Endothelial cell of umbilical vein (primary cell): ENCODE measurements at regions not wholly inside any gene's neighbourhood (a gene's known extent, or its start where the extent isn't known, plus 50 kb on each side); places are given as distances from the start of the nearest gene placed in this dataset.

Experiments used
- BruUV-seq: library from RNA; stranded (reverse); fragments of 400-500 nt; replicated peaks from 2 replicates; lab custom pipeline; 2021; lab: Mats Ljungman, UMichigan
- CTCF ChIA-PET: fragments of 300-600, 350-600 bp; sonication (Branson Sonifier 250); formaldehyde crosslinking; loops from one replicate; lab custom pipeline; 2021; ENCODE audit warnings: antibody characterized with exemption, inconsistent platforms; lab: Charles Lee
- POLR2A ChIA-PET: fragments of 300-600, 350-600 bp; sonication (Branson Sonifier 250); formaldehyde crosslinking; loops from one replicate; lab custom pipeline; 2021; ENCODE audit warnings: antibody characterized with exemption, inconsistent platforms; lab: Charles Lee
- DNase-seq: peaks from one replicate; pipeline ENCODE4 v3.0.0-alpha.2; 2011; ENCODE audit warnings: low read depth, low spot score
- FAIRE-seq: peaks from 2 replicates; lab custom pipeline; 2011; peaks lifted over from hg19 to GRCh38; lab: Jason Lieb, UNC
- H2AFZ ChIP-seq: 2 replicates; pipeline ENCODE4 v1.6.0; 2012; ENCODE audit warnings: low read depth, low read length, control low read depth, inconsistent platforms
- H3K27ac ChIP-seq: 2 replicates; pipeline ENCODE4 v1.5.1; 2011; ENCODE audit warnings: low read depth, mild to moderate bottlenecking, control low read depth, low read length, moderate library complexity; ENCODE audit not compliant: insufficient read depth
- H3K27me3 ChIP-seq, 2 experiments: 2 replicates each; pipeline versions ENCODE4 v1.6.0 to v1.6.1; 2011; ENCODE audit warnings: low read length in 2 of 2, mixed read lengths in 1 of 2; ENCODE audit not compliant: control insufficient read depth in 2 of 2, insufficient read depth in 2 of 2
- H3K36me3 ChIP-seq, 2 experiments: 2 replicates in 1 of 2; 3 replicates in 1 of 2; pipeline ENCODE4 v1.5.1; 2011; ENCODE audit warnings: low read length in 2 of 2, mild to moderate bottlenecking in 1 of 2, moderate library complexity in 1 of 2; ENCODE audit not compliant: control insufficient read depth in 2 of 2, insufficient read depth in 2 of 2; ENCODE audit errors: extremely low read depth in 1 of 2
- H3K4me1 ChIP-seq: 3 replicates; pipeline ENCODE4 v1.5.1; 2011; ENCODE audit warnings: mild to moderate bottlenecking, low read length; ENCODE audit not compliant: control insufficient read depth, insufficient read depth; ENCODE audit errors: extremely low read depth
- H3K4me2 ChIP-seq: 2 replicates; pipeline ENCODE4 v1.6.1; 2011; ENCODE audit warnings: low read length, control low read depth, mixed read lengths; ENCODE audit not compliant: insufficient read depth
- H3K4me3 ChIP-seq, 3 experiments: fragments of 200-600 bp in 1 of 3; sonication (generic), shearing (Covaris generic) in 1 of 3; replicated peaks in 1 of 3; 2 replicates each; pipeline ENCODE4 v1.5.1; 2011 to 2016; ENCODE audit warnings: control low read depth in 3 of 3, low read length in 3 of 3, mild to moderate bottlenecking in 2 of 3, inconsistent platforms in 1 of 3, low read depth in 1 of 3, moderate library complexity in 1 of 3; ENCODE audit not compliant: insufficient read depth in 1 of 3
- H3K79me2 ChIP-seq: 2 replicates; pipeline ENCODE4 v1.6.0; 2012; ENCODE audit warnings: low read length, inconsistent platforms; ENCODE audit not compliant: control insufficient read depth, insufficient read depth
- H3K9ac ChIP-seq: replicated peaks from 2 replicates; pipeline ENCODE3; 2011; ENCODE audit warnings: low read length, control low read depth; ENCODE audit not compliant: insufficient read depth; ENCODE audit errors: extremely low read depth
- H3K9me1 ChIP-seq: replicated peaks from 3 replicates; pipeline ENCODE4 v1.6.0; 2011; ENCODE audit warnings: mild to moderate bottlenecking, low read length; ENCODE audit not compliant: control insufficient read depth, insufficient read depth; ENCODE audit errors: extremely low read depth
- H3K9me3 ChIP-seq: replicated peaks from 2 replicates; pipeline ENCODE4 v1.5.1; 2012; ENCODE audit warnings: low read length, inconsistent platforms; ENCODE audit not compliant: control insufficient read depth, insufficient read depth
- H4K20me1 ChIP-seq: replicated peaks from 2 replicates; pipeline ENCODE3; 2011; ENCODE audit warnings: mild to moderate bottlenecking, low read length; ENCODE audit not compliant: control insufficient read depth, insufficient read depth; ENCODE audit errors: extremely low read depth
- CTCF ChIP-seq, 2 donors: IDR thresholded peaks; 1 replicate in 1 of 2; 2 replicates in 1 of 2; pipeline ENCODE4 v1.5.1; 2011; ENCODE audit warnings: low read length in 2 of 2, mild to moderate bottlenecking in 2 of 2, moderate library complexity in 2 of 2, control low read depth in 1 of 2, inconsistent platforms in 1 of 2, low read depth in 1 of 2; ENCODE audit not compliant: insufficient read depth in 1 of 2; ENCODE audit errors: extremely low read depth in 1 of 2
- EZH2 ChIP-seq: IDR thresholded peaks from 2 replicates; pipeline ENCODE4 v1.6.1; 2012; ENCODE audit warnings: borderline replicate concordance, low read depth, mild to moderate bottlenecking, moderate library complexity, low read length, inconsistent platforms; ENCODE audit not compliant: severe bottlenecking
- FOS ChIP-seq: IDR thresholded peaks from 2 replicates; pipeline ENCODE4 v1.6.1; 2011; ENCODE audit warnings: mild to moderate bottlenecking, low read length, moderate library complexity, borderline replicate concordance; ENCODE audit not compliant: insufficient read depth
- GATA2 ChIP-seq: IDR thresholded peaks from 2 replicates; pipeline ENCODE4 v1.7.0; 2011; ENCODE audit warnings: low read depth, mild to moderate bottlenecking, moderate library complexity, mixed read lengths, low read length; ENCODE audit not compliant: insufficient read length, insufficient read depth
- JUN ChIP-seq: IDR thresholded peaks from 2 replicates; pipeline ENCODE4 v1.6.1; 2011; ENCODE audit warnings: borderline replicate concordance, low read depth; ENCODE audit not compliant: insufficient read length, insufficient read depth
- MAX ChIP-seq: IDR thresholded peaks from 2 replicates; pipeline ENCODE4 v1.6.1; 2011; ENCODE audit not compliant: insufficient read depth, insufficient read length
- MYC ChIP-seq: IDR thresholded peaks from one replicate; pipeline ENCODE4 v1.6.1; 2011; ENCODE audit warnings: mild to moderate bottlenecking, low read depth, low read length
- POLR2A ChIP-seq: IDR thresholded peaks from 2 replicates; pipeline ENCODE4 v1.6.1; 2012; ENCODE audit warnings: low read depth, mild to moderate bottlenecking, control low read depth, low read length
- POLR2AphosphoS5 ChIP-seq: IDR thresholded peaks from 2 replicates; pipeline ENCODE4 v1.6.1; 2012; ENCODE audit warnings: low read depth, mild to moderate bottlenecking, control low read depth, low read length, moderate library complexity; ENCODE audit not compliant: insufficient read depth
- dilution Hi-C: fragments of 300-500 bp; cut with MboI; formaldehyde crosslinking; loops from one replicate; pipeline ENCODE4 v1.15.0; 2019; ENCODE audit warnings: low sequenced_read_pairs; ENCODE audit not compliant: extremely low pct_ligation_motif_present
- intact Hi-C: fragments of 100-400 bp; cut with micrococcal nuclease; formaldehyde crosslinking; loops from one replicate; pipeline ENCODE4 v1.10.0; 2022

- H3K4me3 ChIP-seq, result no peak overlapping the region
- no peaks in the 10 kb centered on the region for H4K20me1 ChIP-seq
- no peaks in the 10 kb centered on the region for H3K27me3 ChIP-seq
- ChIA-PET POLR2A (no interaction called here), CTCF (interaction anchor here (0.9 to 1.5 kb wide), 3 partner anchors 12 to 71 kb away, joined by 3 to 4 read pairs (median 3); no protein-coding TSS in a partner anchor)
- no TSS peak for BruUV-seq
- no peak overlapping the region for H3K9ac ChIP-seq
- TF ChIP-seq POLR2AphosphoS5 (no peak), JUN (no peak), MYC (no peak), POLR2A (no peak), MAX (no peak), CTCF (IDR thresholded peaks at IDR 0.05; ENCODE audit: extremely low read depth in 1 of 2, insufficient read depth in 1 of 2, low read depth in 1 of 2, low read length in 2 of 2) (no peak), EZH2 (no peak), FOS (no peak), GATA2 (no peak)
- H3K79me2 ChIP-seq, result no peaks in the 10 kb centered on the region
- DNase-seq (no peak), FAIRE-seq (no peak)
- no peaks in the 10 kb centered on the region for H3K9me3 ChIP-seq
- intact Hi-C loops, result no loop called here
- H3K4me1 ChIP-seq, result no peaks in the 10 kb centered on the region
- no peaks in the 10 kb centered on the region for H3K36me3 ChIP-seq
- dilution Hi-C loops, result no loop called here
- no peaks in the 10 kb centered on the region for H3K9me1 ChIP-seq
- no peak overlapping the region for H3K4me2 ChIP-seq
- peak overlapping the region; percentile 13 for H2AFZ ChIP-seq
- no peak overlapping the region for H3K27ac ChIP-seq
These were observed 219.9 kb downstream of the SPRY2 start for GRCh38 chr13:80121038-80121437.
